Keratinocyte (primary cell): ENCODE measurements at regions not wholly inside any gene's neighbourhood (a gene's known extent, or its start where the extent isn't known, plus 50 kb on each side); places are given as distances from the start of the nearest gene placed in this dataset.

Experiments
- DNase-seq: peaks from one replicate; pipeline ENCODE4 v3.0.0-alpha.2; 2011; ENCODE audit warnings: low read depth, missing footprints, low spot score
- FAIRE-seq: peaks from 2 replicates; lab custom pipeline; 2011; peaks lifted over from hg19 to GRCh38; lab: Jason Lieb, UNC
- H2AFZ ChIP-seq: 2 replicates; pipeline ENCODE4 v1.6.0; 2012; ENCODE audit warnings: low read length, control low read depth, inconsistent platforms; ENCODE audit not compliant: control insufficient read depth
- H3K27ac ChIP-seq: 2 replicates; pipeline ENCODE4 v1.5.1; 2011; ENCODE audit warnings: low read length; ENCODE audit not compliant: control insufficient read depth, insufficient read depth
- H3K27me3 ChIP-seq: 3 replicates; pipeline ENCODE4 v1.6.0; 2011; ENCODE audit warnings: low read length; ENCODE audit not compliant: control insufficient read depth, insufficient read depth; ENCODE audit errors: extremely low read depth
- H3K36me3 ChIP-seq, 2 experiments: 2 replicates in 1 of 2; 3 replicates in 1 of 2; pipeline ENCODE4 v1.5.1; 2011; ENCODE audit warnings: low read length in 2 of 2, mild to moderate bottlenecking in 1 of 2; ENCODE audit not compliant: control insufficient read depth in 2 of 2, insufficient read depth in 2 of 2; ENCODE audit errors: extremely low read depth in 1 of 2
- H3K4me1 ChIP-seq: 3 replicates; pipeline ENCODE4 v1.5.1; 2011; ENCODE audit warnings: low read length; ENCODE audit not compliant: control insufficient read depth, insufficient read depth; ENCODE audit errors: extremely low read depth
- H3K4me2 ChIP-seq: 3 replicates; pipeline ENCODE4 v1.6.0; 2011; ENCODE audit warnings: low read depth, low read length; ENCODE audit not compliant: control insufficient read depth, insufficient read depth; ENCODE audit errors: extremely low read depth
- H3K4me3 ChIP-seq, 3 experiments: fragments of 200-600 bp in 1 of 3; sonication (generic) in 1 of 3; 2 replicates in 2 of 3; 3 replicates in 1 of 3; pipeline ENCODE4 v1.5.1; 2011 to 2016; ENCODE audit warnings: low read length in 3 of 3, mild to moderate bottlenecking in 3 of 3, control low read depth in 2 of 3, inconsistent platforms in 1 of 3, low read depth in 1 of 3, mixed read lengths in 1 of 3, mixed run types in 1 of 3, moderate library complexity in 1 of 3; ENCODE audit not compliant: control insufficient read depth in 2 of 3, insufficient read depth in 2 of 3; ENCODE audit errors: extremely low read depth in 1 of 3
- H3K79me2 ChIP-seq: 2 replicates; pipeline ENCODE4 v1.6.0; 2012; ENCODE audit warnings: low read length; ENCODE audit not compliant: control insufficient read depth, insufficient read depth
- H3K9ac ChIP-seq: 3 replicates; pipeline ENCODE4 v1.6.0; 2011; ENCODE audit warnings: low read length; ENCODE audit not compliant: control insufficient read depth, insufficient read depth; ENCODE audit errors: extremely low read depth
- H3K9me1 ChIP-seq: 3 replicates; pipeline ENCODE4 v1.6.0; 2011; ENCODE audit warnings: low read length; ENCODE audit not compliant: control insufficient read depth, insufficient read depth; ENCODE audit errors: extremely low read depth
- H3K9me3 ChIP-seq: 2 replicates; pipeline ENCODE4 v1.5.1; 2012; ENCODE audit warnings: low read depth, low read length; ENCODE audit not compliant: control insufficient read depth
- H4K20me1 ChIP-seq: 3 replicates; pipeline ENCODE4 v1.6.0; 2011; ENCODE audit warnings: low read length; ENCODE audit not compliant: control insufficient read depth, insufficient read depth; ENCODE audit errors: extremely low read depth
- CTCF ChIP-seq, 3 experiments: IDR thresholded peaks in 1 of 3; conservative IDR thresholded peaks in 1 of 3; optimal IDR thresholded peaks in 1 of 3; 2 replicates in 2 of 3; 3 replicates in 1 of 3; pipeline versions ENCODE3 to v1.5.1; 2011; ENCODE audit warnings: low read length in 3 of 3, mild to moderate bottlenecking in 3 of 3, moderate library complexity in 2 of 3, control low read depth in 1 of 3, inconsistent platforms in 1 of 3; ENCODE audit not compliant: insufficient read depth in 2 of 3; ENCODE audit errors: extremely low read depth in 1 of 3
- EZH2 ChIP-seq: IDR thresholded peaks from one replicate; pipeline ENCODE4 v1.6.1; 2012; ENCODE audit warnings: inconsistent platforms, mild to moderate bottlenecking, low read length, moderate library complexity
- dilution Hi-C: fragments of 300-500 bp; cut with MboI; formaldehyde crosslinking; loops from one replicate; pipeline ENCODE4 v1.7.0; 2020; ENCODE audit warnings: low sequenced_read_pairs; ENCODE audit not compliant: extremely low pct_ligation_motif_present

GRCh38 chr7:25371972-25372371, 143.7 kb upstream of the NPVF start:
- H3K79me2 ChIP-seq, result no peaks in the 10 kb centered on the region
- no peaks in the 10 kb centered on the region for H3K9me1 ChIP-seq
- no peak overlapping the region for H3K4me2 ChIP-seq
- no peak overlapping the region for H2AFZ ChIP-seq
- H4K20me1 ChIP-seq, result no peaks in the 10 kb centered on the region
- H3K27me3 ChIP-seq, result no peaks in the 10 kb centered on the region
- no peak overlapping the region for H3K9ac ChIP-seq
- H3K9me3 ChIP-seq, result no peaks in the 10 kb centered on the region
- H3K27ac ChIP-seq, result no peak overlapping the region
- H3K4me1 ChIP-seq, result no peaks in the 10 kb centered on the region
- no peak overlapping the region for H3K4me3 ChIP-seq
- TF ChIP-seq CTCF (optimal IDR thresholded peaks at IDR 0.05 in 1 of 3, IDR thresholded peaks at IDR 0.05 in 1 of 3, conservative IDR thresholded peaks at IDR 0.05 in 1 of 3; ENCODE audit: extremely low read depth in 1 of 3, insufficient read depth in 2 of 3, low read length in 3 of 3) (no peak), EZH2 (no peak)
- H3K36me3 ChIP-seq, result no peaks in the 10 kb centered on the region
- FAIRE-seq, result no peak
- DNase-seq, result no peak
- dilution Hi-C loops, result no loop called here

- Histone ChIP-seq H3K9ac (no peak overlapping the region), H3K4me1 (no peaks in the 10 kb centered on the region), H3K9me1 (no peaks in the 10 kb centered on the region), H3K4me3 (no peak overlapping the region), H3K9me3 (no peaks in the 10 kb centered on the region), H3K4me2 (no peak overlapping the region), H3K27me3 (no peaks in the 10 kb centered on the region), H4K20me1 (no peaks in the 10 kb centered on the region), H3K27ac (no peak overlapping the region), H3K79me2 (no peaks in the 10 kb centered on the region), H2AFZ (no peak overlapping the region), H3K36me3 (no peaks in the 10 kb centered on the region)
- FAIRE-seq (no peak), DNase-seq (no peak)
- dilution Hi-C loops, result no loop called here
- TF ChIP-seq CTCF (optimal IDR thresholded peaks at IDR 0.05 in 1 of 3, IDR thresholded peaks at IDR 0.05 in 1 of 3, conservative IDR thresholded peaks at IDR 0.05 in 1 of 3; ENCODE audit: extremely low read depth in 1 of 3, insufficient read depth in 2 of 3, low read length in 3 of 3), result no peak
- no peak for TF ChIP-seq EZH2
These were observed 147.7 kb upstream of the NPVF start for GRCh38 chr7:25375805-25376600.
